HG03060 (cell line): ENCODE measurements at regions not wholly inside any gene's neighbourhood (a gene's known extent, or its start where the extent isn't known, plus 50 kb on each side); places are given as distances from the start of the nearest gene placed in this dataset.

Source experiments
- ATAC-seq: cut with Tn5 transposase; IDR thresholded peaks from one replicate; pipeline ENCODE4 v1.9.1; 2021; ENCODE audit warnings: low read depth, moderate number of reproducible peaks; ENCODE audit not compliant: unreplicated experiment

- ATAC-seq = no peak
Measured at GRCh38 chr15:36301947-36302346, 277.5 kb upstream of the CDIN1 start.

- no peak for ATAC-seq
Measured at GRCh38 chr15:36313021-36313420, 266.4 kb upstream of the CDIN1 start.

GRCh38 chr15:36313736-36314280 is 265.6 kb upstream of the CDIN1 start:
- no peak for ATAC-seq

- ATAC-seq = no peak
Measured at GRCh38 chr15:36315649-36316048, 263.8 kb upstream of the CDIN1 start.

GRCh38 chr15:36323615-36324014 is 255.8 kb upstream of the CDIN1 start:
- no peak for ATAC-seq

- ATAC-seq = no peak
Measured at GRCh38 chr15:36325206-36325605, 254.2 kb upstream of the CDIN1 start.

GRCh38 chr15:36329592-36329991 is 249.8 kb upstream of the CDIN1 start:
- ATAC-seq = no peak

GRCh38 chr15:36330598-36330997 is 248.8 kb upstream of the CDIN1 start:
- no peak for ATAC-seq

- ATAC-seq = no peak
Measured at GRCh38 chr15:36331531-36332275, 247.7 kb upstream of the CDIN1 start.

- no peak for ATAC-seq
Measured at GRCh38 chr15:36332301-36332700, 247.1 kb upstream of the CDIN1 start.

- no peak for ATAC-seq
Measured at GRCh38 chr15:36332896-36333295, 246.5 kb upstream of the CDIN1 start.

GRCh38 chr15:36334059-36334458 is 245.4 kb upstream of the CDIN1 start:
- ATAC-seq = no peak

- no peak for ATAC-seq
Measured at GRCh38 chr15:36335224-36335623, 244.2 kb upstream of the CDIN1 start.

GRCh38 chr15:36335659-36336058 is 243.8 kb upstream of the CDIN1 start:
- ATAC-seq = no peak

- ATAC-seq = no peak
Measured at GRCh38 chr15:36344887-36345286, 234.5 kb upstream of the CDIN1 start.

GRCh38 chr15:36347272-36347858 is 232.1 kb upstream of the CDIN1 start:
- no peak for ATAC-seq

GRCh38 chr15:36356466-36356865 is 223.0 kb upstream of the CDIN1 start:
- ATAC-seq = no peak

- ATAC-seq = no peak
Measured at GRCh38 chr15:36356978-36357601, 222.3 kb upstream of the CDIN1 start.

GRCh38 chr15:36358094-36358493 is 221.3 kb upstream of the CDIN1 start:
- ATAC-seq = no peak

GRCh38 chr15:36358523-36358922 is 220.9 kb upstream of the CDIN1 start:
- no peak for ATAC-seq

- no peak for ATAC-seq
Measured at GRCh38 chr15:36359286-36359685, 220.1 kb upstream of the CDIN1 start.
